B cell (primary cell): ENCODE measurements at regions not wholly inside any gene's neighbourhood (a gene's known extent, or its start where the extent isn't known, plus 50 kb on each side); places are given as distances from the start of the nearest gene placed in this dataset.

Source experiments
- ATAC-seq: fragments of 200-7000 bp; cut with Tn5 transposase; one replicate; pipeline ENCODE4 v1.10.0; 2021; ENCODE audit warnings: low read depth, mild to moderate bottlenecking, moderate number of reproducible peaks, moderate library complexity
- CTCF ChIA-PET: fragments of 350-600 bp; sonication (Branson Sonifier 250); formaldehyde crosslinking; loops from one replicate; lab custom pipeline; 2021; ENCODE audit warnings: antibody characterized with exemption, inconsistent platforms; lab: Charles Lee
- POLR2A ChIA-PET: fragments of 350-600 bp; sonication (Branson Sonifier 250); formaldehyde crosslinking; loops from one replicate; lab custom pipeline; 2021; ENCODE audit warnings: antibody characterized with exemption; lab: Charles Lee
- DNase-seq: peaks from one replicate; pipeline ENCODE4 v3.0.0; 2013
- H2AFZ ChIP-seq: 2 replicates; pipeline ENCODE4 v1.6.1; 2012; ENCODE audit warnings: mild to moderate bottlenecking, low read depth, low read length; ENCODE audit not compliant: insufficient read depth, poor library complexity, severe bottlenecking
- H3K27ac ChIP-seq, 2 donors: 1 replicate in 1 of 2; 2 replicates in 1 of 2; pipeline ENCODE4 v1.5.1; 2012 to 2013; ENCODE audit warnings: low read length in 2 of 2, mild to moderate bottlenecking in 2 of 2, moderate library complexity in 1 of 2
- H3K27me3 ChIP-seq, 4 experiments: fragments of 200-600 bp in 1 of 4; sonication (generic) in 1 of 4; replicated peaks in 1 of 4; 1 replicate in 2 of 4; 2 replicates in 2 of 4; pipeline versions ENCODE4 v1.6.1 to v1.7.0; 2013 to 2016; ENCODE audit warnings: low read length in 3 of 4, mild to moderate bottlenecking in 2 of 4, mixed read lengths in 1 of 4, moderate library complexity in 1 of 4; ENCODE audit not compliant: insufficient read depth in 4 of 4, control insufficient read depth in 3 of 4; ENCODE audit errors: control extremely low read depth in 1 of 4
- H3K36me3 ChIP-seq, 2 experiments: replicated peaks in 1 of 2; 1 replicate in 1 of 2; 2 replicates in 1 of 2; pipeline versions ENCODE4 v1.6.1 to v1.7.1; 2013; ENCODE audit warnings: low read length in 1 of 2; ENCODE audit not compliant: insufficient read depth in 2 of 2, control insufficient read depth in 1 of 2; ENCODE audit errors: control extremely low read depth in 1 of 2, extremely low read depth in 1 of 2
- H3K4me1 ChIP-seq, 2 donors: fragments of 200-600 bp in 1 of 2; sonication (generic) in 1 of 2; 1 replicate in 1 of 2; 2 replicates in 1 of 2; pipeline versions ENCODE4 v1.5.1 to v1.6.1; 2013 to 2017; ENCODE audit warnings: low read length in 2 of 2; ENCODE audit not compliant: control insufficient read depth in 2 of 2, insufficient read depth in 2 of 2
- H3K4me2 ChIP-seq: replicated peaks from 2 replicates; pipeline ENCODE3; 2012; ENCODE audit warnings: mild to moderate bottlenecking, low read depth, low read length; ENCODE audit not compliant: poor library complexity, severe bottlenecking
- H3K4me3 ChIP-seq, 5 experiments: fragments of 200-600 bp in 1 of 5; sonication (generic) in 1 of 5; 1 replicate in 3 of 5; 2 replicates in 2 of 5; pipeline versions ENCODE4 v1.5.1 to v1.7.0; 2011 to 2016; ENCODE audit warnings: low read length in 4 of 5, mild to moderate bottlenecking in 4 of 5, low read depth in 2 of 5, control low read depth in 1 of 5, moderate library complexity in 1 of 5; ENCODE audit not compliant: insufficient read depth in 1 of 5; ENCODE audit errors: control extremely low read depth in 1 of 5, extremely low read depth in 1 of 5
- H3K79me2 ChIP-seq: fragments of 200-600 bp; sonication (generic); one replicate; pipeline ENCODE4 v1.6.0; 2016; ENCODE audit warnings: low read length; ENCODE audit not compliant: control insufficient read depth, insufficient read depth
- H3K9ac ChIP-seq: fragments of 200-600 bp; sonication (generic); 2 replicates; pipeline ENCODE4 v1.6.1; 2017; ENCODE audit warnings: mild to moderate bottlenecking, low read length, moderate library complexity
- H3K9me3 ChIP-seq, 3 donors: one replicate each; pipeline versions ENCODE4 v1.6.1 to v1.7.1; 2013; ENCODE audit warnings: low read length in 2 of 3; ENCODE audit not compliant: control insufficient read depth in 2 of 3, insufficient read depth in 1 of 3; ENCODE audit errors: control extremely low read depth in 1 of 3
- H4K20me1 ChIP-seq: 2 replicates; pipeline ENCODE4 v1.6.0; 2012; ENCODE audit warnings: mild to moderate bottlenecking, low read length; ENCODE audit not compliant: insufficient read depth, control insufficient read depth, poor library complexity, severe bottlenecking
- H3K27ac Mint-ChIP-seq: one replicate; pipeline ENCODE4 v1.8.0; 2021; ENCODE audit warnings: mixed read lengths
- H3K27me3 Mint-ChIP-seq: one replicate; pipeline ENCODE4 v1.8.0; 2021; ENCODE audit warnings: mixed read lengths
- H3K4me1 Mint-ChIP-seq: one replicate; pipeline ENCODE4 v1.8.0; 2021; ENCODE audit warnings: mixed read lengths
- H3K4me3 Mint-ChIP-seq: one replicate; pipeline ENCODE4 v1.8.0; 2021; ENCODE audit warnings: mixed read lengths
- H3K9me3 Mint-ChIP-seq: one replicate; pipeline ENCODE4 v1.8.0; 2022; ENCODE audit warnings: mixed read lengths; ENCODE audit not compliant: insufficient read depth
- CTCF ChIP-seq: fragments of 200-600 bp; IDR thresholded peaks from one replicate; pipeline ENCODE4 v1.8.0; 2022; ENCODE audit warnings: antibody characterized with exemption, mild to moderate bottlenecking
- EZH2 ChIP-seq: IDR thresholded peaks from 2 replicates; pipeline ENCODE4 v1.6.1; 2012; ENCODE audit warnings: borderline replicate concordance, low read depth, mild to moderate bottlenecking, moderate library complexity, low read length; ENCODE audit not compliant: insufficient read depth, poor library complexity, severe bottlenecking
- WGBS: methylation state at CpG from one replicate; pipeline ENCODE4 v1.1.5; 2013; ENCODE audit warnings: missing lambda C conversion rate; ENCODE audit not compliant: insufficient coverage; 5-methylcytosine and 5-hydroxymethylcytosine counted together
- intact Hi-C: fragments of 100-400 bp; cut with micrococcal nuclease; formaldehyde crosslinking; loops from one replicate; pipeline ENCODE4 v1.10.0; 2022

DNA sequence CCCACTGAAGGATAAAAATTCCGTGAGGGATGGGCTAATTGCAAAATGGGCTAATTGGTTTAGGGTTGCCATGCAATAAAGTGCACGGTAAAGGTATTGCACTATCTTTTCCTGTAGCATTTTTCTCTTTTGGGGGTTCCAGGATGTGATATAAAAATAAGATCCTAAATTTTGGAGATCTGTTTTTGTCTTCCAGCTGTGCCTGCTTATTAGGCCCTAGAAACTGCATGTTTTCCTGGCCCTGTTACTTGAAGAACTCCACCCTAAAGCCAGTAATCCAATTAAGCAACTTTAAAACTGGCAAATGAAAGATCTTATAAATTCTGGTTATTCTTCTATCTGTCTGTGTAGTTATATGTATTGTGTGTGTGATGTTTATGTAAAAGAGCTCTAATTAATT lies 2489.6 kb downstream of the PCDH9 start:
- peaks cover 0 to 1% (median 0%) of the 10 kb centered on the region in 3 donors for H3K9me3 ChIP-seq
- no peaks in the 10 kb centered on the region for H3K79me2 ChIP-seq
- intact Hi-C loops = no loop called here
- 58% methylated on average over 2 of the region's 2 CpGs for WGBS
- H3K27ac Mint-ChIP-seq = no peak overlapping the region
- no peak overlapping the region for H3K4me3 ChIP-seq
- no peak for ATAC-seq
- no peaks in the 10 kb centered on the region for H4K20me1 ChIP-seq
- no peak overlapping the region for H3K4me2 ChIP-seq
- H3K9ac ChIP-seq = no peak overlapping the region
- ChIA-PET CTCF (no interaction called here), POLR2A (no interaction called here)
- TF ChIP-seq CTCF (no peak), EZH2 (no peak)
- no peak for DNase-seq
- no peak overlapping the region for H3K4me3 Mint-ChIP-seq
- no peak overlapping the region for H2AFZ ChIP-seq
- no peak overlapping the region for H3K27ac ChIP-seq
- H3K4me1 ChIP-seq = no peaks in the 10 kb centered on the region
- peaks cover 7% of the 10 kb centered on the region for H3K9me3 Mint-ChIP-seq
- no peaks in the 10 kb centered on the region for H3K4me1 Mint-ChIP-seq
- H3K27me3 ChIP-seq = no peaks in the 10 kb centered on the region
- no peaks in the 10 kb centered on the region for H3K36me3 ChIP-seq
- no peaks in the 10 kb centered on the region for H3K27me3 Mint-ChIP-seq

- Histone ChIP-seq H2AFZ (no peak overlapping the region), H3K27ac (no peak overlapping the region), H3K79me2 (no peaks in the 10 kb centered on the region), H3K9ac (no peak overlapping the region), H3K36me3 (no peaks in the 10 kb centered on the region), H3K4me2 (no peak overlapping the region), H4K20me1 (no peaks in the 10 kb centered on the region), H3K4me3 (no peak overlapping the region), H3K27me3 (no peaks in the 10 kb centered on the region), H3K4me1 (no peaks in the 10 kb centered on the region), H3K9me3 (peaks cover 0 to 7% (median 0%) of the 10 kb centered on the region in 3 donors)
- TF ChIP-seq CTCF (no peak), EZH2 (no peak)
- DNase-seq (no peak), ATAC-seq (no peak)
- WGBS = 90% methylated on average over 3 of the region's 7 CpGs
- Mint-ChIP-seq H3K9me3 (peaks cover 2% of the 10 kb centered on the region), H3K4me3 (no peak overlapping the region), H3K27me3 (no peaks in the 10 kb centered on the region), H3K27ac (no peak overlapping the region), H3K4me1 (no peaks in the 10 kb centered on the region)
- intact Hi-C loops = no loop called here
- POLR2A ChIA-PET = no interaction called here
- CTCF ChIA-PET = no interaction called here
These were observed 2504.6 kb downstream of the PCDH9 start for GRCh38 chr13:64725492-64725891.
